DND-41 (cell line): ENCODE measurements at regions not wholly inside any gene's neighbourhood (a gene's known extent, or its start where the extent isn't known, plus 50 kb on each side); places are given as distances from the start of the nearest gene placed in this dataset.

ENCODE experiments used
- ATAC-seq: fragments of 200-7000 bp; cut with Tn5 transposase; 3 replicates; pipeline ENCODE4 v1.9.1; 2021; ENCODE audit warnings: low read depth; ENCODE audit not compliant: insufficient read depth
- DNase-seq: peaks from one replicate; pipeline ENCODE4 v3.0.0-alpha.2; 2020
- H2AFZ ChIP-seq: 2 replicates; pipeline ENCODE4 v1.6.0; 2012; ENCODE audit warnings: low read depth, low read length
- H3K27ac ChIP-seq: 2 replicates; pipeline ENCODE4 v1.5.1; 2012; ENCODE audit warnings: low read length, inconsistent platforms
- H3K27me3 ChIP-seq: fragments of 200-600 bp; sonication (generic); 2 replicates; pipeline ENCODE4 v1.6.0; 2012; ENCODE audit warnings: low read length, mild to moderate bottlenecking, inconsistent platforms; ENCODE audit not compliant: insufficient read depth, poor library complexity
- H3K36me3 ChIP-seq: 2 replicates; pipeline ENCODE4 v1.5.1; 2012; ENCODE audit warnings: low read length, inconsistent platforms; ENCODE audit not compliant: insufficient read depth
- H3K4me1 ChIP-seq: 2 replicates; pipeline ENCODE4 v1.5.1; 2012; ENCODE audit warnings: mild to moderate bottlenecking, low read length; ENCODE audit not compliant: insufficient read depth
- H3K4me2 ChIP-seq: 2 replicates; pipeline ENCODE4 v1.6.0; 2012; ENCODE audit warnings: mild to moderate bottlenecking, moderate library complexity, low read length, inconsistent platforms; ENCODE audit not compliant: insufficient read depth
- H3K4me3 ChIP-seq, 2 experiments: fragments of 200-600 bp in 1 of 2; shearing (Covaris generic) in 1 of 2; 2 replicates each; pipeline ENCODE4 v1.5.1; 2012 to 2016; ENCODE audit warnings: inconsistent platforms in 2 of 2, low read length in 2 of 2, mild to moderate bottlenecking in 2 of 2, low read depth in 1 of 2, moderate library complexity in 1 of 2
- H3K79me2 ChIP-seq: 2 replicates; pipeline ENCODE4 v1.6.0; 2012; ENCODE audit warnings: low read length, inconsistent platforms; ENCODE audit not compliant: insufficient read depth
- H3K9ac ChIP-seq: 2 replicates; pipeline ENCODE4 v1.6.0; 2012; ENCODE audit warnings: low read depth, mild to moderate bottlenecking, inconsistent platforms, low read length, moderate library complexity
- H3K9me3 ChIP-seq: 2 replicates; pipeline ENCODE4 v1.5.1; 2012; ENCODE audit warnings: low read length, moderate library complexity, mild to moderate bottlenecking, inconsistent platforms; ENCODE audit not compliant: insufficient read depth, severe bottlenecking
- H4K20me1 ChIP-seq: 2 replicates; pipeline ENCODE4 v1.6.0; 2012; ENCODE audit warnings: low read length; ENCODE audit not compliant: insufficient read depth
- EZH2 ChIP-seq: IDR thresholded peaks from 3 replicates; pipeline ENCODE4 v1.6.1; 2012; ENCODE audit warnings: borderline replicate concordance, low read depth, mild to moderate bottlenecking, moderate library complexity, low read length, inconsistent platforms; ENCODE audit not compliant: severe bottlenecking
- TF ChIP-seq, protein P1 (sequence below): IDR thresholded peaks from 2 replicates; pipeline ENCODE4 v1.5.1; 2012; ENCODE audit warnings: borderline replicate concordance, low read length, moderate library complexity, mild to moderate bottlenecking; ENCODE audit not compliant: poor library complexity, severe bottlenecking; ENCODE audit errors: extremely low read depth

DNA sequence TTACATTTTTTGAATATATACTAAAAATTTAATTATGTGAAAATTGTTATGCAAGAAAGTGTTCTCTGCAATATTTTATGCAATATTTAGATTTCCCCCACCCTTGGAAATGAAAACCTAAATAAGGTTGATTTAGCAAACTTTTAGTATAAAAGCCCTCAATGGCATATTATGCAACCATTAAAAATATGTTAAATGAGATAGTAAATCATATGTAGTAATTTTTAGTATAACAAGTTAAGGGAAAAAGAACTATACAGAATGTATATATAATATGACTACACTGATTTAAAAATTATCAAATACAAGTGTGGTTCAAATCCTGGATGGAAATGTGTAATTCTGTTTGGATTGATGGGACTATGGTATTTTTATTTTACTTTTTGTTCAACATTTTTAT, 116.9 kb upstream of the MEF2C start:
- Histone ChIP-seq H3K9ac (no peak overlapping the region), H3K9me3 (no peaks in the 10 kb centered on the region), H3K27me3 (no peaks in the 10 kb centered on the region), H3K4me2 (no peak overlapping the region), H3K27ac (no peak overlapping the region), H4K20me1 (no peaks in the 10 kb centered on the region), H3K4me3 (no peak overlapping the region), H3K4me1 (no peaks in the 10 kb centered on the region), H3K36me3 (no peaks in the 10 kb centered on the region), H3K79me2 (no peaks in the 10 kb centered on the region), H2AFZ (no peak overlapping the region)
- DNase-seq: no peak
- ATAC-seq: no peak
- TF ChIP-seq EZH2: no peak
- TF ChIP-seq, protein P1, sequence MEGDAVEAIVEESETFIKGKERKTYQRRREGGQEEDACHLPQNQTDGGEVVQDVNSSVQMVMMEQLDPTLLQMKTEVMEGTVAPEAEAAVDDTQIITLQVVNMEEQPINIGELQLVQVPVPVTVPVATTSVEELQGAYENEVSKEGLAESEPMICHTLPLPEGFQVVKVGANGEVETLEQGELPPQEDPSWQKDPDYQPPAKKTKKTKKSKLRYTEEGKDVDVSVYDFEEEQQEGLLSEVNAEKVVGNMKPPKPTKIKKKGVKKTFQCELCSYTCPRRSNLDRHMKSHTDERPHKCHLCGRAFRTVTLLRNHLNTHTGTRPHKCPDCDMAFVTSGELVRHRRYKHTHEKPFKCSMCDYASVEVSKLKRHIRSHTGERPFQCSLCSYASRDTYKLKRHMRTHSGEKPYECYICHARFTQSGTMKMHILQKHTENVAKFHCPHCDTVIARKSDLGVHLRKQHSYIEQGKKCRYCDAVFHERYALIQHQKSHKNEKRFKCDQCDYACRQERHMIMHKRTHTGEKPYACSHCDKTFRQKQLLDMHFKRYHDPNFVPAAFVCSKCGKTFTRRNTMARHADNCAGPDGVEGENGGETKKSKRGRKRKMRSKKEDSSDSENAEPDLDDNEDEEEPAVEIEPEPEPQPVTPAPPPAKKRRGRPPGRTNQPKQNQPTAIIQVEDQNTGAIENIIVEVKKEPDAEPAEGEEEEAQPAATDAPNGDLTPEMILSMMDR: no peak

DNA sequence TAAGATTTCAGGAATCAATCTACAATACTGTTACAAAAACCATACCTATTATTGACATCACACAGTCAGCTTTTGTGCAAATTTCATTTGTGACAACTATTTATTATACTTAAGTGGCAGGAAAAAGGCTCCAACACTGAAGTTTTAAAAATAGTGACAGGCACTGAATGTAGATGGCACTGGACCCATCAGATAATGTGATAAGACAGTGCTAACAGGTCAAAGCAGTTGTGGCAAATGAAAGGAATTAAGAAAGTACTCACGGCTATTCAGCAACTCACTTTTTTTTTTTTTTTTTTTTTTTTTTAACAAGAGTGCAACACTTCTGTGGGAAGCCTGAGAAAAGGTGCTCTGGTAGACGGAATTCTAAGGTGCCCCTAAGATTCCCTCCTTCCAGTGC, 115.0 kb upstream of the MEF2C start:
- no peak overlapping the region for H3K4me2 ChIP-seq
- no peak overlapping the region for H3K27ac ChIP-seq
- no peak overlapping the region for H3K9ac ChIP-seq
- H4K20me1 ChIP-seq: no peaks in the 10 kb centered on the region
- DNase-seq: no peak
- no peaks in the 10 kb centered on the region for H3K9me3 ChIP-seq
- no peak overlapping the region for H3K4me3 ChIP-seq
- no peaks in the 10 kb centered on the region for H3K27me3 ChIP-seq
- no peaks in the 10 kb centered on the region for H3K4me1 ChIP-seq
- H2AFZ ChIP-seq: no peak overlapping the region
- TF ChIP-seq, protein P1: no peak
- no peak for TF ChIP-seq EZH2
- ATAC-seq: no peak
- H3K36me3 ChIP-seq: no peaks in the 10 kb centered on the region
- H3K79me2 ChIP-seq: no peaks in the 10 kb centered on the region

DNA sequence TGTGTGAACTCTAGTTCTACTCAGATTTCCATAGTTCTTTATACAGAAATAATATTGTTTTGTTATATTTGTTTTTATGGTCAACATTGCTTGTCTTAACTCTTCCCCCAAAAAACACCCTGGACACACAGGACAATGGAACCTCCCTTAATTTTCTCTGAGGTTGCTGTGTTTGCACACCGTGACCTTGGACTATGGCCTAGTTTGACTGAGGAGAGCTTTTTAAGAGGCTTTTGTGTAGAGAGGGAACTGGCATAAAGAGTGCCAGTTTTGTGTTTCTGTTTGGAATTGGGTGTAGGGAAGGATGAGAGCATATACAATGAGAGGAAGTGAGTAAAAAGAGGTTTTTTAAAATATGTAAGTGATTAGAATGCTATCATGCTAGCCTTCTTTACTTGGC, 101.1 kb upstream of the MEF2C start:
- Histone ChIP-seq H3K27ac (no peak overlapping the region), H3K4me3 (no peak overlapping the region), H3K9me3 (no peaks in the 10 kb centered on the region), H3K79me2 (no peaks in the 10 kb centered on the region), H3K4me1 (no peaks in the 10 kb centered on the region), H3K27me3 (no peaks in the 10 kb centered on the region), H3K36me3 (no peaks in the 10 kb centered on the region), H4K20me1 (no peaks in the 10 kb centered on the region), H3K9ac (no peak overlapping the region), H3K4me2 (no peak overlapping the region), H2AFZ (no peak overlapping the region)
- DNase-seq (no peak), ATAC-seq (no peak)
- TF ChIP-seq, protein P1: no peak
- TF ChIP-seq EZH2: no peak

DNA sequence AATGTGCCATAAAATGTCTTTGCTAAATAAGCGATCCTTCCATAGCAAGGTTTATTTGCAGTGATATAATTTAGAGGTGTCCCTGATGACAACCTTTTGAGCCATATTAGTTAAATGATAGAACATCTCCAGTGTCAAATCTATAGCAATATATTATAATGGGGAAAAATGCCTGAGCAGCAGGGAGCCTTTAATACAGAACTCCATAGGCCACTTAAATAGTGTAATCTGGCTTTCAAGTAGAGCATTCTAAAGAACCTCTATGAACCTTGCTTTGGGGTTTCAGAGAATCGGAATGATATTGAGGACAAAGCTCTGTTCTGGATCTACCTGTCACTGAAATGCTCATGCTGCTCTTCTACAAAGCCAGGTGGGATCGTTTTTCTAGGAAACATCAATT, 96.7 kb upstream of the MEF2C start:
- H3K9ac ChIP-seq: no peak overlapping the region
- H3K27me3 ChIP-seq: no peaks in the 10 kb centered on the region
- H4K20me1 ChIP-seq: no peaks in the 10 kb centered on the region
- DNase-seq (no peak), ATAC-seq (no peak)
- H3K4me2 ChIP-seq: no peak overlapping the region
- no peak overlapping the region for H3K27ac ChIP-seq
- H3K36me3 ChIP-seq: no peaks in the 10 kb centered on the region
- no peak overlapping the region for H3K4me3 ChIP-seq
- no peaks in the 10 kb centered on the region for H3K4me1 ChIP-seq
- TF ChIP-seq EZH2: no peak
- TF ChIP-seq, protein P1: no peak
- no peaks in the 10 kb centered on the region for H3K9me3 ChIP-seq
- no peaks in the 10 kb centered on the region for H3K79me2 ChIP-seq
- no peak overlapping the region for H2AFZ ChIP-seq
